ENCODE measurements at regions not wholly inside any gene's neighbourhood (a gene's known extent, or its start where the extent isn't known, plus 50 kb on each side); places are given as distances from the start of the nearest gene placed in this dataset.
"Not testable (repeated sequence)": the region's sequence is repeated elsewhere in the genome, so short reads cannot be mapped to it uniquely, and the experiment has no call there.

DNA sequence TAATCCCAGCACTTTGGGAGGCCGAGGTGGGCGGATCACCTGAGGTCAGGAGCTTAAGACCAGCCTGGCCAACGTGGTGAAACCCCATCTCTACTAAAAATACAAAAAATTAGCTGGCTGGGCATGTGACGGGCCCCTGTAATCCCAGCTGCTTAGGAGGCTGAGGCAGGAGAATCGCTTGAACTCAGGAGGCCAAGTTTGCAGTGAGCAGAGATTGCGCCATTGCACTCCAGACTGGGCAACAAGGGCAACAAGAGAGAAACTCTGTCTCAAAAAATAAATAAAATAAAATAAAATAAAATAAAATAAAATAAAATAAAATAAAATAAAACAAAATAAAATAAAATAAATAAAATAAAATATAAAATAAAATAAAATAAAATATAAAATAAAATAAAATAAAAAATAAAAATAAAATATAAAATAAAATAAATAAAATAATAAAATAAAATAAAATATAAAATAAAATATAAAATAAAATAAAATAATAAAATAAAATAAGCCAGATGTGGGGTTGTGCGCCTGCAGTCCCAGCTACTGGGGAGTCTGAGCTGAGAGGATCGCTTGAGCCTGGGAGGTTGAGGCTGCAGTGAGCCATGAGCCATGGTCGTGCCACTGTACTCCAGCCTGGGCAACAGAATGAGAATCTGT is 49.8 kb upstream of the ITGB1 start:
- H3K27me3 ChIP-seq (ENCODE audit: control insufficient read depth in 1 of 2, insufficient read depth in 2 of 2, low read length in 2 of 2): not testable (repeated sequence)

More for the DNA sequence above, 49.8 kb upstream of the ITGB1 start:
- H3K36me3 ChIP-seq (ENCODE audit: control insufficient read depth in 2 of 2, insufficient read depth in 2 of 2, low read length in 2 of 2); H3K9ac ChIP-seq (ENCODE audit: low read length in 2 of 2); H3K4me1 ChIP-seq (ENCODE audit: control insufficient read depth, insufficient read depth, low read length); H3K4me3 ChIP-seq (ENCODE audit: low read length in 2 of 2); H3K9me3 ChIP-seq (ENCODE audit: control insufficient read depth in 2 of 2, low read length in 2 of 2); H3K27ac ChIP-seq (ENCODE audit: low read length): not testable (repeated sequence)

Data from stomach smooth muscle (tissue), 2 donors.